Right ventricle myocardium superior (tissue), 1 donor: ENCODE measurements at regions not wholly inside any gene's neighbourhood (a gene's known extent, or its start where the extent isn't known, plus 50 kb on each side); places are given as distances from the start of the nearest gene placed in this dataset.
A peak's percentile ranks its signal among the peaks of the same experiment; 100 is the strongest.

Source experiments
- ATAC-seq: fragments of 200-7000 bp; cut with Tn5 transposase; one replicate; pipeline ENCODE4 v1.9.1; 2020; ENCODE audit warnings: mild to moderate bottlenecking; ENCODE audit not compliant: poor library complexity
- DNase-seq: peaks from one replicate; pipeline ENCODE4 v3.0.0-alpha.2; 2020
- intact Hi-C: fragments of 100-400 bp; cut with DNase I; formaldehyde crosslinking; loops from one replicate; pipeline ENCODE4 v1.11.2; 2022
- donor health status: DM: no; HTN: yes; CAD: no; lungs with severe emphysema.

DNA sequence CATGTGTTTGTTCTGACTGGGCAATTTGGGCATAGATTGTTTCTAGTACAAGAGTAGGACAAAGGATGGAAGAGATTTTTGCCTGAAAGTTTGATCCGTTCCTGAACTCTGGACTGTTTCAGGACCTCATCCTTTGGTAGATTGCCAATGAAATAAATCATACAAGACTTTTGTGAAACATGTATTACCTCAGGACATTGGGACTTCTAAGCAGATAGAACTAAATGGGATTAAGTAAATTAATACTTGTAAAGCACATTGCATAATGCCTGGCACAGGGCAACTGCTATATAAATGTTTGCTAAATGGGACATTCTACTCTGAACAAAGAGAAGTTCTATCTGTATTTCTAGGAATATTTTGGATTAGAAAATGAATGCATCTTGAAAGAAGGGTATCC, 164.8 kb upstream of the RPS6KA3 start:
- ATAC-seq (no peak), DNase-seq (no peak)
- intact Hi-C loops, result no loop called here

DNA sequence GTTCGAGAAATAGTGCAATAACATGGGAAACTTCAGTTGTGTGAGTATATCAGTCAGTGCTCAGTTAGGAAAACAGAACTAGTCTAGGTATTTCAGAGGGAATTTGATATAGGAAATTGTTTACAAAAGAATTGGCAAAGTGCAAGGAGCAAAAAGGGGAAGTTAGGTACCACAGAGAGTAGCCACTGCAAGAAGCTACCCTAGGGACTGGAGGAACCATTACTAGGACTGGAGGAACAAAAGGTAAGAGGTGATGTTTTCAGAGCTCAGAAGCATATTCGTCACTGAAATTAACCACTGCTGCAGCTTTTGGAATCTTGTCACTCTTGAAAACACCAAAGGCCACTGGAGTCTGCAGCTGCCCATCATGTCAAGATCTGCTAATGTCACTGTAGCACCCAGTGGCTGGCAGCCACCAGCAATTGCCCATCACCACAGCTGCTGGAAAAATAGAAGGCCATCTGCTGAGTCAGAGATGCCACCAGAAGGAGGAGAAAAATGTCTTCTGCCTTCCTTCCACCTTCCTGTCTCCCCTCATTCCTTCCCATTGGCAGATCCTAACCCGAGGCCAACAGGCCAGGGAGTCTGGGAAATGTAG, 160.6 kb upstream of the RPS6KA3 start:
- DNase-seq, result no peak
- ATAC-seq, result no peak
- intact Hi-C loops, result no loop called here

DNA sequence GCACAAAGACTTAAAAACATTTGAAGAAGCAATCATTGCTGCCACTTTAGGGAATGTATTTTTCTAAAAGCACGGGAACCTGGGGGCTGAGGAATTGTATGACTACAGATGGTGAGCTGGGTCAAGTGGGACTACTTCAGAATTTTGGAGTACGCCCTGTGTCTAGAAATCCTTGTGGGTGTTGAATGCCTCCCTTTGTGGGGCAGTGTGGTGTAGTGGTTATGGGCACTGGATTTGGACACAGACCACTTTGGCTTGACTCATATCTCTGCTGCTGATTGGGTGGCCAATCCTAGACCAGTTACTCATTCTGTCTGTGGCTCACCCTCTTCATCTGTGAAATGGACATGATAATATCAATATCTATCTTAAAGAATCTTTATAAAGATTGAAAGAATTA, 155.0 kb upstream of the RPS6KA3 start:
- intact Hi-C loops, result no loop called here
- DNase-seq, result no peak
- ATAC-seq, result no peak

DNA sequence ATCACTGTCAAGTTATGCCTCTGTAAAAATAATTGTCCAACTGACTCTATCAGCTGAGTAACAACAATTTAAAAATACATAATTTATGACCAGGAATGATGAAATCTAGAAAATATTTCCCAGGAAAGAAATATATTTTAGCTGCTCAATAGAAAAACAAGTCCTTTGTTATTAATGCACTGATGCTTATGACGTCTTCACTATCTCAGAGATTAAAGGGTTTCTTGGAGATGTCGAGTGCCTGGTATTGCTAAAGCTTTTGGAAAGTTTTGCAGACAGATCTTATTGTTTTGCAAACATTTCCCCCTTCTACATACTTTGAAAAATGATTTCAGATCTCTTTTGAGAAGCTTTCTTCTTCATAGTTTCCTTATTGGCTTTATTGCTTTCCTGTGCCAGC, 154.6 kb upstream of the RPS6KA3 start:
- ATAC-seq (no peak), DNase-seq (no peak)
- intact Hi-C loops, result no loop called here

DNA sequence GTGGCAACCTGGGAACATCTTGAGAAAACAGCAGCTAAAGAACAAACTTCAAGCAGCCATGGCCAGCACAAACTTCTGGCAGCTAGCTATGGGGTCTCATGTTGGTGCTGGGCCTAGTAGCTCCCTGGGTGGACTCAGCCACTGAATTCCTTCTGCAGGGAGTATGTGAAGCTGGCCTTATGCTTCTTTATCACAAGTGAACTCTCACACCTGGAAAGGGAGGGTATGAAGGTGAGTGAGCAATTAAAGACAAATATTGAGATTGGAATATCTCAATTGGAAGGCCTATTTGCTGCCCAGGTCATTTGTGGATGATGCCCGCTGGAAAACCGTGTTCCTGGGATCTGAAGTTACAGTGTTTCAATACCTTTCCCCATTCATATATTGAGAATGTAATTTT, 153.3 kb upstream of the RPS6KA3 start:
- no peak for DNase-seq
- intact Hi-C loops, result no loop called here
- ATAC-seq, result no peak

DNA sequence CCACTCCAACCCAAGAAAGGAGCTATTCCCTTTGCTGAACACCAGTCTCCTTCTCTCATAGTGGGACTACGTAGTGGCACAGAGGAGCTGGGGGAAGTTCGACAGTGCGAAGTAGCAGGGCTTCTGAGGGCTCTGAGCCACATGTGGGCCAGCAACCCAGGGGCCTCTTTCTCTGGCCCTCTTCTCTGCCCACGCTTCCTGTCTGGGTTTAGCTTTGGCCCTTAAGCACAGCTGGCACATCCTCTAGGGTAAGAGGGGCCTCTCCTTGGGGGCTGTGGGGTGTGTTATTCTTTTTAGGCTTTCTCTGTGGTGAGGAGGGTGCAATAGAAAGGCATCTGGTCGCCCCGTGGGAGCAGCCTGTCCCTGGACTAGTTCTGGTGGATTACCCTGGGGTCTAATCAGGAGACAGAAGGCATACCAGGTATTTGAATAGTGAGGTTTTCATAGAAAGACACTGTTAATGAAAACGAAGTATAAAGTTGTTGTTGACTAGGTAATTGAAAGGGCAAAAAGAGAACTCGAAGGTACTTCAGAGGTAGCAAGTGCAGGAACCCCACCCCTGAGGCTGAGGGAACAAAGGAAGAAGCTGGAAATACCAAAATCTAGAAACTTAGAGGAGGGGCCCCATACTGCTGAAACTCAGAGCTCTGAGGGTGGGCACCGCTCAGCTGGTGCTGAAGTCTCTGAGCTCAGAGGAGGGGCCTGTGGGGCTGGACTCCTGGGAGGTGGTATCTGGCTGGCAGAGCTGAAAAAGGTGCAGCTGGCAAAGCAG, 151.9 kb upstream of the RPS6KA3 start:
- no peak for ATAC-seq
- DNase-seq, result no peak
- intact Hi-C loops, result no loop called here

DNA sequence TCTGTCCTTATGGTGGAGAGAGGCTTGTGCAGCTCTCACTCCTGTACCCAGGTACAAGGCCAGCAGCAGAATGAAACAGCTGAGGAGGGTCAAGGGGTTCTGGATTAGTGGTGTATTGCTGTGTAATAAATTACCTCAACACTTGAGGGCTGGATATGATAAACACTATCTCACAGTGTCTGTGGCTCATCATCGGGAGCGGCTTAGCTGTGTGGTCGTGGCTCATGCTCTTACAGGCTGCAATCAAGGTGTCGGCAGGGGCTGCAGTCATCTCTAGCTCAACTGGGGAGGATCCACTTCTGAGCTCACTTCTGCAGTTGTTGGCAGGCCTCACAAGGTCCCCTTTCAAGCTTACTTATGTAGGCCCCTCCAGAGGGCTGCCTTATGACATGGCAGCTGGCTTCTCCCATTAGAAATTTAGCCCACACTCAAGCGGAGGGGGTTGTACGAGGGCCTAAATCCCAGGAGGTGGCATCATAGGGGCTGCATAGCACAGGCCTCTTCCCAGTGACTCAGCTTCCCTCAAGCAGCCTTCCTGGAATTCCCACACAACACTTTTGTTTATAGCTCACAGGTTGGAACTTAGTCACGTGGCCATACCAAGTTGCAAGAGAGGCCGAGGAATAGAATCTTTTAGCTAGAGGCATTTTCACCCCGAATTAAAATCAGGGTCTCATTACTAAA, 148.2 kb upstream of the RPS6KA3 start:
- intact Hi-C loops, result no loop called here
- ATAC-seq (no peak), DNase-seq (no peak)

DNA sequence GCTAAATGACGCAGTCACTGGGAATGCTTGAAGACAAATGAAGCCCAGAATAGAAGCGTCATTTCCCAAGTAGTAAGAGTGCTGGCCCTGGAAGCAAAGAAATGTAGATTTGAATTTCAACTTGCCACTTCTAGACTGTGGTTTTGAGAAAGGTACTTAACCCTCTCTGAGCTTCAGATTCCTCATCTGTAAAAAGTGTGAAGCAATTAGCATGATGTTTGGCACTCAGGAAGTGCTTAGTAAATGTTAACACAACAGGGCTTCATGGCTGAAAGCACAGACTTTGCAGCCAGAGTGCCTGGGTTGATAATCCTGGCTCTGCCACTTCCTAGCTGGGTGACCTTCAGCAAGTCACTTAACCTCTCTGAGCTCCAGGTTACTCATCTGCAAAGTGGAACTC, 147.4 kb upstream of the RPS6KA3 start:
- DNase-seq, result no peak
- no peak for ATAC-seq
- intact Hi-C loops, result no loop called here

DNA sequence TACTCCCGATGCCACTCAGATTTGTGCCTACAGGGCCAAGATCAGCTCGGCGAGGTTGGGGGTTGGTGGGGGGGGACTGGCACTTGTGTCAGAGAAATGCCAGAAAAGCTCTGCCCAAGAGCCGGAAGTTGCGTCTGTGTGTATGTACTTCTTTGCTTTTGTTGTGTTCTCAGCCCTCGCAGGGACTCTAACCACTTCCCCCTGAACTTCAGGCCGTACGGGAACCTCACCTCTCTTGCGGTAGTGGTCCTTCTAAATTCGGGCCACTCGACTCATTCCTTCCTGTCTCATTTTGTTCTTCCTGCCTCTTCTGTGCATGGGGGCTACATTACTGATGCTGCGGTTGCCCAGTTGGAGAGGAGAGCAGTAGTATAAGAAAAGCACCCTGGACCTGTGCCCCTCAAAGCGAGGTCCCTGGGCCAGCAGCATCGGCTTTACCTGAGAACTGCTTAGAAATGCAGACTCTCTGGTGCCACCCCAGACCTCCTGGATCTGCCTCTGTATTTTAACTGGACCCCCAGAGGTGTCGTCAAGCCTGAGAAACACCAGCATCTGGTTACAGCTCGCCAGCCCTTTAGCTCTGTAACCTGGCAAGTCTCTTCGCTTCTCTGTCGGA, 146.3 kb upstream of the RPS6KA3 start:
- peak; percentile 44 for DNase-seq
- ATAC-seq, result no peak
- intact Hi-C loops, result no loop called here

DNA sequence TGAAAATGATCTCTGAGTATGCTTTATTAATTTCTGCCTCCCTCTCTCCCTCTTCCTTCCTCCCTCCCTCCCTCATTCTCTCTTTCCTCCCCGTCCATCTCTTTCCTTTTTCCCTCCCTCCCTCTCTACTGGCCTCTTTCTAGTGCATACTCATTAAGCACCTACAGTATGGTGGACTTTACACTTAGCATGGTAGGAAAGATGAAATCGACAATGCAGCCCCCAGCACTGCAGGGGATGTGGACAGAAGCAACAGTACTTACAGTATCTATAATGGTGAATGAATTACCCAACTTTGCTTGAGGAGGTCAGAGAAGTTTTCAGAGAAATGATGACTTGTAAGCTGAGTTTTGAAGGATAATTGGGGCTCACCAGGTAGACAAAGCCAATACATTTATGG, 143.8 kb upstream of the RPS6KA3 start:
- intact Hi-C loops, result no loop called here
- DNase-seq, result no peak
- no peak for ATAC-seq

DNA sequence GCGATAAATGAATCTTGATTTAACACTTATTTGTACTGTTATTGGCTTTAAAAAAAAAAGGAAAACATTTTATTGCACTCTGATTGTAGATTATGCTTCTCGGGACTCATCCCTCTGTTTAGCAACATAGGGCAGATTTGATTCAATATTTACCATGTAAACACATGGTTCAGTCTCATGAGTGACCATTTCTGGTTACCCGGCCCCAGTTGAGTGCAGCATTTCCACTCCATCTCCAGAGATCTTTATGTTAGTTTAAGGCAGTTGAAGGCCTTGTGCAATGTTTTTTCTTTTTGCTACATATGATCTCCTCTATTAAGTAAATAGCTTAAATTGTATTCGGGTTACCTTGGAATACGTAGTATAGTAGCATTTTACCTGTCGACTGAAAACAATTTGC, 143.3 kb upstream of the RPS6KA3 start:
- DNase-seq (no peak), ATAC-seq (no peak)
- intact Hi-C loops, result no loop called here

DNA sequence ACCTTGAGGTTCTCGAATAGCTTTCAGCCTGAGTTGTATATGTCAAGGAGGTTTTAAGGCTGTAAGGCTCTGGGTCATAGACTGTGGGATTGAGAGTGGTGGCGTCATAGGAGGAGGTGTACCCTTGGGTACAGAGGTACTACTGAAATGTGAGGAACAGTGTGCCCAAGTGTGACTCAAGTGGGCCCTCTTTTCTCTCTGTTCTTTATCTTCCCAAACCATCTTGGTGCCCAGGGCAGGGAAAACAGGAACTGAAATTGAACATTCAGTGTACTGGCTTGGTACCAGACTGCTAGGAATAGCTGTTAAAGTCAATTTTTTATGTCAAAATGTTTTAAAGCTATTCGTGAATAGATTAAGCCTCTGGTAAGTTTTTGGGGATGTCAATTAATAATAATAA, 136.2 kb upstream of the RPS6KA3 start:
- intact Hi-C loops, result no loop called here
- DNase-seq (no peak), ATAC-seq (no peak)

DNA sequence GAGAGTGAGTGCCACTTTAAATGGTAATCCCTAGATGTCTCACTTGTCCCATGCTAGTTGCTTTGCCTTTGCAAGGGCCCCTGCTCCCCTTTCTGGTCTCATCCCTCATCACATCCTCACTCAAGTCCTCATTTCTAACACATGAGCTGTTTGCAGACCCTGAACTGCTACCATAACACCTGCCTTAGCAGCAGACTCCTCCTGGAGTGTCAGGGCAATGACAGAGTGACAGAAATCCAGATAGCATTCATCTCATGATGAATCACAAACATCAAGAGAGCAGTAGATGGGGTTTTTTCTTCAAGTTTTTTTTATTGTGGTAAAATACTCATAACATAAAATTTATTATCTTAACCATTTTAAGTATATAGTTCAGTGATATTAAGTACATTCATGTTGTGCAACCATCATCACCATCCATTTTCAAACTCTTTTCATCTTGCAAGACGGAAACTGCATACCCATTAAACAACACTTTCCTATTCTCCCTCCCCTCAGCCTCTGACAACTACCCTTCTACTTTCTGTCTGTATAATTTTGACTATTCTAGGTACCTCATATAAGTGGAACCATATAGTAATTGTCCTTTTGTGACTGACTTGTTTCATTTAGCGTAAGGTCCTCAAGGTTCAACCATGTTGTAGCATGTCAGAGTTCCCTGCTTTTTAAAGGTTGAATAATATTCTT, 133.2 kb upstream of the RPS6KA3 start:
- DNase-seq (no peak), ATAC-seq (no peak)
- intact Hi-C loops, result no loop called here

DNA sequence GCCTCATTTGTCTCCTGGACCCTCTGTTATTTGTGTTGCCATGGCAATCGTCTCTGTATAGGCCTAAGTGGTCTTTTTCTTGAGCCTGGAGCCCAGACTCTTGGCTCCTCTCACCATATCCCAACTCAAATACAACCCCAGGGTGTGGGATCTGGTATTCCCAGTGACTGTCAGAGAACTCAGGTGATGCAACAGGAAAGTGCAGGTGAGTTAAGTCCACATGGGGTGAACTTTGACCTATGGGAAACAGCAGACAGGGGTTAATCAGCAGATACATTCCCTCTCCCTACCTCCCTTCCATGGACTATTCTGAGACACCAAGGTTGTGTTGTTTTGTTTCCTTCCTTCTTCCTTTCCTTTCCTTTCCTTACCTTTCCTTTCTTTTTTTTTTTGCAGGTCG, 130.9 kb upstream of the RPS6KA3 start:
- ATAC-seq (no peak), DNase-seq (no peak)
- intact Hi-C loops, result no loop called here

DNA sequence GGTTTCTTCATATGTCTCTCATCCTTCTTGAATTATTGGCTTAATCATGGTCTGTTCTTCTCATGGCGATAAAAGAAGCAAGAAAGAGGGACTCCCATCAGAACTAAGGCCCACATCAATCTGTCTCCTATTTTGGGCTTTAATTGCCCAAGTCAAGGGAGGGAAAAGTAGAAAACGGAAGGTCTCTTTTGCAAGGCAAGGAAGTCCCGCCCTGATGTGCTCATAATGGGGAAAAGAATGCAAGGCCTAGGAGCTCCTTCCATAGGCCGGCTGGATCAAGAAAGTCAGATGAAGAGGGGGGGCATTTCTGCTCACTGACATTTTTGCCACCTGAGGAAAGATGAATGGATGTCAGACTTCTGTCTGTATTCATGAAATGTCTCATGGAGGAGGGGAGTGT, 127.7 kb upstream of the RPS6KA3 start:
- intact Hi-C loops, result no loop called here
- DNase-seq (no peak), ATAC-seq (no peak)

DNA sequence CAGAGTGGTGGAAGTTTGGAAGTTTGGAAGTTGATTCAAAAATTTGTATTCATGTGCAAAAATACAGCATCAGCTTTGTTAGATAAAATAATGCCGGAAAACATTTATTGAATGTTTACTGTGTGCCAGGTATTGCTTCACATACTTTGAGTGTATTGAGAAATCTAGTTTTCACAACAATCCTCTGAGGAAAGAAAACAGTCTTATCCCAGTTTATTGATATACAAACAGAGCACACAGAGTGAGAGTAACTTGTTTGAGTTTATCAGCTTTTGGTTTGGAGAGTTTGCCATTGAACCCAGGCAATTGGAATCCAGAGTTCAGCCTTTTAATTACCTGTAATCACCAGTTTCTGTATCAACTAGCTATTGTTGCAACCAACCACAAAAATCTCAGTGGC, 127.2 kb upstream of the RPS6KA3 start:
- ATAC-seq (no peak), DNase-seq (no peak)

DNA sequence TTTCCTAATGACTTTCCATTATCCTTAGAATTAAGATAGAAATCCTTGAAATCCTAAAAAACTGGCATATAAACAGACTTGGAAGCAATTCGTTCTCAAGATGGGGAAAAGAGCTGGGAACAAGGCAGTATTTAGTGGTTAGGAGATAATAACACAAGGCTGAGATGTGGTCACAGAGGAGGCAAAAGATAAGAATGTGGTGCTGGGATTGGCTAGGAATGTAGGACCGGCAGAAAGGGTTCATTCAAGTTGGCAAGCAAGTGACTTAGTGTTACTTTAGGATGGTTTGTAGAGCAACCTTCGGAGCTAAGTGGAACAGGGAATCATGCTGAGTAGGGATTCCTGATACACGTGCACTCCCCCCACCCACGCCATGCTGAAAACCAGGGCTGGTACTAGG, 121.9 kb upstream of the RPS6KA3 start:
- intact Hi-C loops, result no loop called here
- ATAC-seq (no peak), DNase-seq (no peak)

More for the DNA sequence above, 127.2 kb upstream of the RPS6KA3 start:
- intact Hi-C loops, result no loop called here

DNA sequence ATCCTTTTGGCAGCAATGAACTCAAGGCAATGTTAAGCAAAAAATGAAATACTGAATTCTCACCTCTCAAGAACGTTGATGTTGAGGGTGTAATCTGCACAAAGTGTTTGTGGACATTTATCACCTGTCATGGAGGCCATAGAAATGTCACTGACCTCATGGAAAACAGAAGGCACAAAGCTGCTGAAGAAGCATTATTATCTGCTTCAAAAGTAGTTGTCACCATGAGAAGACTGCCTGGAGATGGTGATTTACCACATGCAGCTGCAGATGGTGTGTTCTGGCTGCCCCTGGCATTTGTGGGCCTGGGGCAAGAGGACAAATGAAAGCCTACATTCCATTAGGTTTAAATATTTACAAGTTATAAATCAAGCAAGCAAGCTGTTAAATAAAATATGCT, 116.8 kb upstream of the RPS6KA3 start:
- ATAC-seq, result peak; percentile 61
- intact Hi-C loops, result no loop called here
- DNase-seq, result no peak

DNA sequence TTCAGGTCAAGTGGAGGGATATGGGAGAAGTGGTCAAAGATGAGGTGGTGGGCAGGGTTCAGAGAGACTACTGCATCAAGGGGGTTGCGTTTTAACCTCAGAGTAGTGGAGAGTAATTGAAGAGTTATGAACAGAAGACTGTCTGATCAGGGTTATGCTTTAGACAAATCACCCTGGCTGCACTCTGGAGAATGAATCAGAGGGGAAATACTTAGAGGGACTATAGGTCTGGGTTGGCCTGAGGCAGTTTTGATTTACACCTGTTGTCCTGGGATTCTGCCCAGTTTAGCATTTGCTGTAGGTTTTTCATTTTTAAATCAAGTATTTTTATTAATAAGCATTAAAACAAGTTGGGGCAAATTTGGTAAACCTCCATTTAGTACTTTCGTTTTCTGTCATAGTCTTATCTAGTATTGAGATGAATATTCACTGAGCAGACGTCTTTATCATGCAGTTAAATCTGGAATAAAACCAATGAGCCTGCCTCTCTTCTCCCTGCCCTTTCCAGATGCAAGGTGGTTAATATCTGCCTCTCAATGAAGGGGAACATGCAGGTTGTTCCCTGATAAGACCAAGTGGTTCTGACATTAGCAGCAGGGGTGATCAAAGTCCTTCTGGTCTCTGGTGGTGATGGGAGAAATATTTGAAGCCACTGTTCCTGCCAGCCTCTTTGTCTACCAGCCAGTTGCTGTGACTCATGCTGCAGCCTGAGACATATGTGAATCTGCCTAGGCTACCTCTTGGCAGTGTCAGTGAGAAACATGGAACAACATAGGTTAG, 116.0 kb upstream of the RPS6KA3 start:
- intact Hi-C loops, result no loop called here
- ATAC-seq (peak; percentile 95), DNase-seq (no peak)
